ENCODE measurements at regions not wholly inside any gene's neighbourhood (a gene's known extent, or its start where the extent isn't known, plus 50 kb on each side); places are given as distances from the start of the nearest gene placed in this dataset.
A peak's percentile ranks its signal among the peaks of the same experiment; 100 is the strongest.
"Not testable (repeated sequence)": the region's sequence is repeated elsewhere in the genome, so short reads cannot be mapped to it uniquely, and the experiment has no call there.

- H3K4me1 Mint-ChIP-seq (ENCODE audit: unreplicated experiment): peaks cover 8% of the 10 kb centered on the region
- H3K27me3 Mint-ChIP-seq (ENCODE audit: unreplicated experiment): peaks cover 7% of the 10 kb centered on the region
- H3K27ac Mint-ChIP-seq (ENCODE audit: unreplicated experiment): no peak overlapping the region
- no peak overlapping the region for H3K4me3 Mint-ChIP-seq (ENCODE audit: unreplicated experiment)
- TF ChIP-seq CTCF (IDR thresholded peaks at IDR 0.05; ENCODE audit: unreplicated experiment): no peak
- no peaks in the 10 kb centered on the region for H3K9me3 Mint-ChIP-seq (ENCODE audit: unreplicated experiment)
- no peaks in the 10 kb centered on the region for H3K36me3 Mint-ChIP-seq (ENCODE audit: low read depth, unreplicated experiment)
- DNase-seq (ENCODE audit: low spot score): no peak
Measured at GRCh38 chr16:85240982-85241924, 129.0 kb upstream of the CIBAR2 start.

- H3K27ac Mint-ChIP-seq (ENCODE audit: unreplicated experiment): no peak overlapping the region
- peaks cover 3% of the 10 kb centered on the region for H3K36me3 Mint-ChIP-seq (ENCODE audit: low read depth, unreplicated experiment)
- peaks cover 11% of the 10 kb centered on the region for H3K27me3 Mint-ChIP-seq (ENCODE audit: unreplicated experiment)
Measured at GRCh38 chr16:85242140-85242539, 129.9 kb upstream of the CIBAR2 start.

GRCh38 chr16:85243308-85243707 lies 131.0 kb upstream of the CIBAR2 start:
- Mint-ChIP-seq H3K4me3 (ENCODE audit: unreplicated experiment) (no peak overlapping the region), H3K27me3 (ENCODE audit: unreplicated experiment) (peaks cover 9% of the 10 kb centered on the region)

More at GRCh38 chr16:85242140-85242539, 129.9 kb upstream of the CIBAR2 start:
- no peak overlapping the region for H3K4me3 Mint-ChIP-seq (ENCODE audit: unreplicated experiment)
- no peak for DNase-seq (ENCODE audit: low spot score)
- no peaks in the 10 kb centered on the region for H3K9me3 Mint-ChIP-seq (ENCODE audit: unreplicated experiment)
- peaks cover 8% of the 10 kb centered on the region for H3K4me1 Mint-ChIP-seq (ENCODE audit: unreplicated experiment)
- TF ChIP-seq CTCF (IDR thresholded peaks at IDR 0.05; ENCODE audit: unreplicated experiment): no peak

GRCh38 chr16:85244452-85244851 lies 132.2 kb upstream of the CIBAR2 start:
- H3K27ac Mint-ChIP-seq (ENCODE audit: unreplicated experiment); DNase-seq (ENCODE audit: low spot score); H3K9me3 Mint-ChIP-seq (ENCODE audit: unreplicated experiment); H3K27me3 Mint-ChIP-seq (ENCODE audit: unreplicated experiment); H3K4me3 Mint-ChIP-seq (ENCODE audit: unreplicated experiment); H3K4me1 Mint-ChIP-seq (ENCODE audit: unreplicated experiment); H3K36me3 Mint-ChIP-seq (ENCODE audit: low read depth, unreplicated experiment): not testable (repeated sequence)

More at GRCh38 chr16:85243308-85243707, 131.0 kb upstream of the CIBAR2 start:
- Mint-ChIP-seq H3K27ac (ENCODE audit: unreplicated experiment) (no peak overlapping the region), H3K4me1 (ENCODE audit: unreplicated experiment) (peaks cover 6% of the 10 kb centered on the region), H3K36me3 (ENCODE audit: low read depth, unreplicated experiment) (peaks cover 3% of the 10 kb centered on the region), H3K9me3 (ENCODE audit: unreplicated experiment) (no peaks in the 10 kb centered on the region)
- no peak for TF ChIP-seq CTCF (IDR thresholded peaks at IDR 0.05; ENCODE audit: unreplicated experiment)
- no peak for DNase-seq (ENCODE audit: low spot score)

- Mint-ChIP-seq H3K36me3 (ENCODE audit: low read depth, unreplicated experiment) (peaks cover 3% of the 10 kb centered on the region), H3K27me3 (ENCODE audit: unreplicated experiment) (peaks cover 8% of the 10 kb centered on the region), H3K4me3 (ENCODE audit: unreplicated experiment) (no peak overlapping the region), H3K27ac (ENCODE audit: unreplicated experiment) (peak overlapping the region; percentile 7), H3K9me3 (ENCODE audit: unreplicated experiment) (no peaks in the 10 kb centered on the region), H3K4me1 (ENCODE audit: unreplicated experiment) (peaks cover 6% of the 10 kb centered on the region)
- peak; percentile 71 for TF ChIP-seq CTCF (IDR thresholded peaks at IDR 0.05; ENCODE audit: unreplicated experiment)
- peak; percentile 75 for DNase-seq (ENCODE audit: low spot score)
Measured at GRCh38 chr16:85245307-85246172, 133.3 kb upstream of the CIBAR2 start.

All from endothelial cell (in vitro differentiated cells).